GM18499 (cell line): ENCODE measurements at regions not wholly inside any gene's neighbourhood (a gene's known extent, or its start where the extent isn't known, plus 50 kb on each side); places are given as distances from the start of the nearest gene placed in this dataset.
"Not testable (repeated sequence)": the region's sequence is repeated elsewhere in the genome, so short reads cannot be mapped to it uniquely, and the experiment has no call there.

Experiments used
- ATAC-seq: cut with Tn5 transposase; IDR thresholded peaks from one replicate; pipeline ENCODE4 v1.9.1; 2021; ENCODE audit warnings: moderate number of reproducible peaks; ENCODE audit not compliant: insufficient read depth, unreplicated experiment

- ATAC-seq, result no peak
Observed at GRCh38 chr10:14431868-14432267, 101.1 kb upstream of the FRMD4A start.

DNA sequence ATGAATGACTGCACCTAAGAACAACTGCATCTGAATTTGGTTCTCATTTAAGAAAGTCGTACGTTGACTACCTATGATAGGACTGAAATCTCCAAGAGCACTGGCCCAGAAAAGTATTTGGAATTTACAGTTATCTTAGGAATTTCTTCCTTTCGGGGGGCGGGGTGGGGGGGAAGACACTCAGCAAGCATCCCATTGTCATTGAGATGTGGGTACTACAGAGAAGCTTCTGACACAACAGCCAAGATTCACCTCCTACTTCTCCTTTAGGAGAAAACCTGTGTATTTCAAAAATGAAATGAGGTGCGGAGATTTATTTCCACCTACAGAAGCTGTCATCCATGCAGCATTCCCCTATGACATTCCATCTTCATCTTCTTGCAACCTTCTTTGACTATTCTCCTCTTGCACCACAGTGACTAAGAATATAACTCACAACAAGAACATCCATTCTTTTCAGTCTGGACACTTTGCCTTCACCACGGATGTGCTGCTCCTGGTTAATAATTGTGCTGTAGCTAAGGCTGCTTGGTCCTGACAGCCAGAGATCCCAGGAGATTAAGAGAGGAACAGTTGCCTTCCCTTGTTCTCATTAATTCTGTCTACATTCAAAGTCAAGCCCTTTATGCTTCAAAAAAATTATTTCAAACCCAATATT, 98.4 kb upstream of the FRMD4A start:
- no peak for ATAC-seq

- no peak for ATAC-seq
Observed at GRCh38 chr10:14425034-14425433, 94.3 kb upstream of the FRMD4A start.

DNA sequence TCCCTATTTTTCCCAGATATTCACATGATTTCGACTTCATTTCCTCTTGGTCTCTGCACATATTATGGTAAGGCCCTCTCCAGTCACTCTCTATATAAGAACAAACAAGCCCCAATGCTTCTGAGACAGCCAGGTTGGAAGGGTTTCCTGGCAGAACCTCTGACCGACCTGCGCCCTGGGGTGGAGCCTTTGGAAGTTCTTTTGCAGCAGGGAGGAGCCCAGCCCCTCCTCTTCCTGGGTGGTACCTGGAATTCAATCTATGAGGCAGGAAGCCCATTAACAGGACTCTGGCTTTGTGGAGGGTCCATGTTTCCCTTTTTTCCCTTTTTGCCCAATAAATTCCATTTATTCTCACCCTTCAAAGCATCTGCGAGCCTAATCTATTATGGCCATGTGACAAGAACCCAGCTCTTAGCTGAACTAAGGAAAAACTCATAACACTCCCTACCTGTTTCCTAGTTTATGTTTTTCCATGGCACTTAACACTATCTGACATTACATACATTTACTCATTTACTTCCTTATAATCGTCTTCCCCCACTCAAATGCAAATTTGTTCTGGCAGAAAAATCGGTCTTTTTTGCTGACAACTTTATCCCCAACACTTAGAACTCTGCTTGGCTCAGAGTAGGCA, 92.5 kb upstream of the FRMD4A start:
- ATAC-seq, result no peak

DNA sequence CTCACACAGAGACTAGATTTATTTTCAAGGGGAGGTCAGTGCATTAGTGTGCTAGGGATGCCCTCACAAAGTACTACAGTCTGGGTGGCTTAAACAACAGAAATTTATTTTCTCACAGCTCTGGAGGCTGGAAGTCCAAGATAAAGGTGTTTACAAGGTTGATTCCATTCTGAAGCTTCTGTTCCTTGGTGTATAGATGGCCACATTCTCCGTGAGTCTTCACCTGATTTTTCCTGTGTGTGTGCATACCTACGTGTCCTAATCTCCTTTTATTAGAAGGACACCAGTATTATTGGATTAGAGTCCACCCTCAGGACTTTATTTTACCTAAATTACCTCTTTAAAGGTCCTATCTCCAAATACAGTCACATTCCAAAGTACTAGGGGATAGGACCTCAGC, 91.7 kb upstream of the FRMD4A start:
- ATAC-seq, result no peak

DNA sequence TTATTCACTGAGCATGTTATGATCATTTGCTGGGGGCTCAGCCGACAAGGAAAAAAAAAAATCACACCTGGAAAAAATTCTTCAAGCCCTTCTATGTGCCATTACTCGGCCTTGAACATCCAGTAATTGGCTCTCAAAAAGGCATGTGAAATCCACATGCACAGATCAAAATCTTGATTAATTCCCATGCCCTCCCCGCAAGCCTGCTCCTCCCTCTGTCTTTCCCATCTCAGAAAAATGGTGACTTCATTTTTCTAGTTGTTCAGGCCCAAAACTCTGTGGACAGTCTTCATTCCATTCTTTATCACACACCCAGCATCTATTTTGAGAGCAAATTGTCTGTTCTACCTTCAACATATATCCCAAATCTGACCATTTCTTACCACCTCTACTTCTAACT, 91.2 kb upstream of the FRMD4A start:
- no peak for ATAC-seq

DNA sequence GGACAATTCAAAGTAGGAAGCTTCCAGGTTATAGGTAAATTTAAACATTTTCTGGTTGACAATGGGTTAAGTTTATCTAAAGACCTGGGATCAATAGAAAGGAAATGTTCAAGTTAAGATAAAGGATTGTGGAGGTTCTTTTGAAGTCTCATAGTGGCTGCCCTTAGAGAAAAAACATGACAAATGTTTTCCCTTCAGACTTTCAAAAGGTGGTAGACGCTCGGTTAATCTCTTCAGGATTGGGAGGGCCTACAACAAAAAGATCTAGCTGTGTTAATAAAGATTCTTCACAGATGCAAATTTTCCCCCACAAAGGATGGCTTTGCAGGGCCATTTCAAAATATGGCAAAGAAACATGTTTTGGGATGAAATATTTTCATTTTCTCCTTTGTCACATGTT, 86.6 kb upstream of the FRMD4A start:
- not testable (repeated sequence) for ATAC-seq

- ATAC-seq, result no peak
Observed at GRCh38 chr10:14416308-14416700, 85.6 kb upstream of the FRMD4A start.

DNA sequence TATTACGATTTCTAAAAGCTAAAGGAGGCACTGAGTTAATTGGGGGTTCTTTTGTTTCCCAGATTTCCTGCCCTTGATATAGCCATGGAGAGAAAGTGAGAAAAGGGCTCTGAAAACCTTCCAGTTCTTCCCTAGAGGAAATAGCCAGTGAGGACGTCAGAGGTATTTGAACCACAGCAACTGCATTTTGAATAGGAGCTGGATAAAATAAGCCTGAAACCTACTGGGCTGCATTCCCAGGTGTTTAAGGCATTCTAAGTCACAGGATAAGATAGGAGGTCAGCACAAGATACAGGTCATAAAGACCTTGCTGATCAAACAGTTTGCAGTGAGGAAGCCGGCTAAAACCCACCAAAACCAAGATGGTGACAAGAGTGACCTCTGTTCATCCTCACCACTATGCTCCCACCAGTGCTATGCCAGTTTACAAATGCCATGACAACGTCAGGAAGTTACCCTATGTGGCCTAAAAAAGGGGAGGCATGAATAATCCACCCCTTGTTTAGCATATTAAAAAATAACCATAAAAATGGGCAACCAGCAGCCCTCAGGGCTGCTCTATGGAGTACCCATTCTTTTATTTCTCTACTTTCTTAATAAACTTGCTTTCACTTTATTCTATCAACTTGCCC, 85.1 kb upstream of the FRMD4A start:
- ATAC-seq, result no peak

- no peak for ATAC-seq
Observed at GRCh38 chr10:14414901-14415300, 84.2 kb upstream of the FRMD4A start.

DNA sequence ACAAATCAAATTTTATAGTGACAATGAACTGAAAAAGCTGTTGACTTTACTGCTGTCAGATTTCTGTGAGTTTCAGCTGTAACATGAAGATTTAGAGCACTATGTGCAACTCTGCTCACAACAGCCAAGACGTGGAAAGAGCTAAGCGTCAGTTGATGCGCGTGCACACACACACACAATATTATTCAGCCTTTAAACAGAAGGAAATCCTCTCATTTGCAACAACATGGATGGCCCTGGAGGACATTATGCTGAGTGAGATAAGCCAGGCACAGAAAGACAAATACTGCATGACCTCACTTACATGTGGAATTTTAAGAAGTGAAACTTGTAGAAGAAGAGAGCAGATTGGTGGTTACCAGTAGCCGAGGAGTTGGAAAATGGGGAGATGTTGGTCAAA, 82.8 kb upstream of the FRMD4A start:
- ATAC-seq, result no peak

GRCh38 chr10:14412624-14413023, 81.9 kb upstream of the FRMD4A start:
- no peak for ATAC-seq

DNA sequence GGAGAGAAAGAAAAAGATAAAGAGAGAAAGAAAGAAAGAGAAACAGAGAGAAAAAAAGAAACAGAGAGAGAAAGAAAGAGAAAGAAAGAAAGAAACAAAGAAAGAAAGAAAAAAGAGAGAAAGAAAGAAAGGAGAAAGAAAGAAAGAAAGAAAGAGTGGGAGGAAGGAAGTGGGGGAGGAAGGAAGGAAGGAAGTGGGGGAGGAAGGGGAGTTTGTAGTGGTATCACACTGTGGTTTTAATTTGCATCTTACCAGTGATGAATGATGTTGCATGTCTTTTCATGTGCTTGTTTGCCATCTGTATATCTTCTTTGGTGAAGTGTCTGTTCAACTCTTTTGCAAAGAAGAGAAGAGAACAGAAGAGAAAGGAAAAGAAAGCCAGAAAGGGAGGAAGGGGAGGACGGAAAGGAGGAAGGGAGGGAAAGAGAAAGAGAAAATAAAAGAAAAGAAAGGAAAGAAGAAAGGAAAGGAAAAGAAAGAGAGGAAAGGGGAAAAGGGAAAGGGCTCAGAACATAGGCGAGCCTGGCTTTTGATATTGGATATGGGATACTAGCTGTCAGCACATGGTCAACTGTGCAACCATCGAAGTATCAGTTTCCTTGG, 79.2 kb upstream of the FRMD4A start:
- no peak for ATAC-seq

- no peak for ATAC-seq
Observed at GRCh38 chr10:14409247-14409646, 78.5 kb upstream of the FRMD4A start.

GRCh38 chr10:14408139-14408538, 77.4 kb upstream of the FRMD4A start:
- ATAC-seq, result no peak

- no peak for ATAC-seq
Observed at GRCh38 chr10:14407567-14407966, 76.8 kb upstream of the FRMD4A start.

GRCh38 chr10:14405076-14406065, 74.6 kb upstream of the FRMD4A start:
- ATAC-seq, result no peak

DNA sequence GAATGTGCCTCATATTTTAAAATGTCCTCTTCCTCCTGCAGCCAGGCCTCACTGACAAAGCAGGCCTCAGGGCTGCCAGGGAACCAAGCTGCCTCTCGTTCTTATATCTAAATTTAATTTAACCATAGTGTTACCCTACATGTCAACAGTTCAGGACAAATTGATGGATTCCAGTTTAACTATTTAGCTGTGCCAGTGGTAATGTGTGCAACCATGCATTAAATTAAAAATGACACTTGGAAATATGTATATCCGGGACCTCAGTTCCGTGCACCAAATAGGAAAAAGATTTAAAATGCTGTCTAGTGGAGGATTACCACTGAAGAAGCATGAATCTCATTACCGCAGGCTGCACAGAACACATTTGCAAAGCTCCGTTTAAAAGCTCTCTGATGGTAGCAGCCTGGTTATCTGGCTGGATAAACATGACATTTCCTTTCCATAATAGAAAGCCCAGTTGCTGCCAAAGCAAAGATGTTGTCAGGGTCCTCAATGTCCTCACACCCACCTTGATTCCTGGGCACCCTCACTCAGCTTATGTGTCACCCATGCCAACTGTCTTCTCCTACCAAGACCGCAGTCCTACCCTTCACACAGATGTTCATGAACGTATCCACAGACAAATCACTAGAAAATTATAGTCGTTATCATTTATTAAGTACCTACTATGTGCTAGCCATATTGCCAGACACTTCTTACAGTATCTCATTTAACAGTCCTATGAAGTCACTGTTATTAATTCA, 73.3 kb upstream of the FRMD4A start:
- no peak for ATAC-seq

GRCh38 chr10:14403359-14403758, 72.6 kb upstream of the FRMD4A start:
- ATAC-seq, result no peak

DNA sequence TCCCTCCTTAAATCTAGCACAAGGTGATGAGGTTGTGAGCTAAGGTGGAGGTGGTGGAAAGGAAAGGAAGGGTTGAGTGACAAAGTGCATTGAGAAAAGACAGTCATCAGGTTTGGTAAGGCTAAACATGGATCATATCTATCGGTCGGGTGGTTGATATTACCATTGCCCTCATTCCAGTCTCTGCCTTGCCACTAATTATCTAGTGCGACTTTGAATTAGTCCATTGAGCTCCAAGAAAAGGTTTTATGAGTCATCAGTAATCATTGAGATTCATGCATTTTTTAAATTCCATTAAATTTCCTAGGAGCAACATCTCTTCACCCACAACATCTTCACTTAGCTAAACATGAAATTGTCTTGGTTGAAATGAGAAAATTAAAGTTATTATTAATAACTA, 68.9 kb upstream of the FRMD4A start:
- no peak for ATAC-seq
